ENCODE measurements at regions not wholly inside any gene's neighbourhood (a gene's known extent, or its start where the extent isn't known, plus 50 kb on each side); places are given as distances from the start of the nearest gene placed in this dataset.
"Not testable (repeated sequence)": the region's sequence is repeated elsewhere in the genome, so short reads cannot be mapped to it uniquely, and the experiment has no call there.

DNA sequence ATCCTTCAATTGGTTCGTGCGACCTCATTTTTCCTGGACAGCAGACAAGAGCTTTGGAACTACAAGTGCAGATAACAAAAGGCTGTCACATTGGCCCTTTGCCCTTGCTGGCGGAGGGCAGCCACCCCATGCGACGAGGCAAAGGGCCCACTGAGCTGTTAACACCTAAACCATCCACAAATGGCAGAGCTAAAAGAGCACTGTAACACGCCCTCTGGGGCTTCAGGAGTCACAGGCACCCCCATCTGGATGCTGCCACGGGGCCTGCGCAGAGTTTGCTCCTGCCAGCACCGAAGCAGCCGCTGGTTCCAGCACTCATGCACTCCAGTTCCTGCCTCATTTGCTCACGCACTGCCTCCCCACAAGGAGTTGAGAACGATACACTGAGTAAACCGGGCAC lies 524.9 kb downstream of the ZNF385D start:
- no peak for TF ChIP-seq POLR2A (IDR thresholded peaks at IDR 0.05; ENCODE audit: extremely low read depth, insufficient read length)
- no peak for TF ChIP-seq MYC (IDR thresholded peaks at IDR 0.05; ENCODE audit: low read depth, low read length)
- TF ChIP-seq, protein P1, sequence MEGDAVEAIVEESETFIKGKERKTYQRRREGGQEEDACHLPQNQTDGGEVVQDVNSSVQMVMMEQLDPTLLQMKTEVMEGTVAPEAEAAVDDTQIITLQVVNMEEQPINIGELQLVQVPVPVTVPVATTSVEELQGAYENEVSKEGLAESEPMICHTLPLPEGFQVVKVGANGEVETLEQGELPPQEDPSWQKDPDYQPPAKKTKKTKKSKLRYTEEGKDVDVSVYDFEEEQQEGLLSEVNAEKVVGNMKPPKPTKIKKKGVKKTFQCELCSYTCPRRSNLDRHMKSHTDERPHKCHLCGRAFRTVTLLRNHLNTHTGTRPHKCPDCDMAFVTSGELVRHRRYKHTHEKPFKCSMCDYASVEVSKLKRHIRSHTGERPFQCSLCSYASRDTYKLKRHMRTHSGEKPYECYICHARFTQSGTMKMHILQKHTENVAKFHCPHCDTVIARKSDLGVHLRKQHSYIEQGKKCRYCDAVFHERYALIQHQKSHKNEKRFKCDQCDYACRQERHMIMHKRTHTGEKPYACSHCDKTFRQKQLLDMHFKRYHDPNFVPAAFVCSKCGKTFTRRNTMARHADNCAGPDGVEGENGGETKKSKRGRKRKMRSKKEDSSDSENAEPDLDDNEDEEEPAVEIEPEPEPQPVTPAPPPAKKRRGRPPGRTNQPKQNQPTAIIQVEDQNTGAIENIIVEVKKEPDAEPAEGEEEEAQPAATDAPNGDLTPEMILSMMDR (IDR thresholded peaks at IDR 0.05; ENCODE audit: low read depth, low read length), result no peak
- TF ChIP-seq, protein P2, sequence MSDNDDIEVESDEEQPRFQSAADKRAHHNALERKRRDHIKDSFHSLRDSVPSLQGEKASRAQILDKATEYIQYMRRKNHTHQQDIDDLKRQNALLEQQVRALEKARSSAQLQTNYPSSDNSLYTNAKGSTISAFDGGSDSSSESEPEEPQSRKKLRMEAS (IDR thresholded peaks at IDR 0.05; ENCODE audit: low read depth, low read length), result no peak
- no peak for DNase-seq (ENCODE audit: low read depth)
- H3K4me3 ChIP-seq (ENCODE audit: low read depth, low read length), result no peak overlapping the region

DNA sequence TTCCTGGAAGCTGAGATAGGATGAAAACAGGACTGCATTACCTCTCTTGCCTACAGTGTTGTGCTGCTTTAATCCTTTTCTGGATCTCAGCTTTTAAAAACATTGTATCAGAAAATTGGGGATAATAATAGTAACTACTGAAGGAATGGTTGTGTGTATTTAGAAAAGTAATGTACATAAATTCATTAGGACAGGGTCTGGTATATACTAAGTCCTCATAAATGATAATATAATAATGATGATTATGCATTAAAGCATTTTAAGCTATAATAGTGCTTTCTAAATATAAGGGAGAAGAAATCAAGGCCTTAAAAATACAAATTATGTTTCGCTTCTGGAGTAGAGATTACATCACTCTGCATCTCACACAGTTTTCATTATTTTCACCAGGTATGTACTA lies 530.1 kb downstream of the ZNF385D start:
- DNase-seq (ENCODE audit: low read depth), result no peak
- TF ChIP-seq, protein P2 (IDR thresholded peaks at IDR 0.05; ENCODE audit: low read depth, low read length), result no peak
- TF ChIP-seq MYC (IDR thresholded peaks at IDR 0.05; ENCODE audit: low read depth, low read length) (no peak), POLR2A (IDR thresholded peaks at IDR 0.05; ENCODE audit: extremely low read depth, insufficient read length) (no peak)
- TF ChIP-seq, protein P1 (IDR thresholded peaks at IDR 0.05; ENCODE audit: low read depth, low read length), result no peak
- H3K4me3 ChIP-seq (ENCODE audit: low read depth, low read length), result no peak overlapping the region

DNA sequence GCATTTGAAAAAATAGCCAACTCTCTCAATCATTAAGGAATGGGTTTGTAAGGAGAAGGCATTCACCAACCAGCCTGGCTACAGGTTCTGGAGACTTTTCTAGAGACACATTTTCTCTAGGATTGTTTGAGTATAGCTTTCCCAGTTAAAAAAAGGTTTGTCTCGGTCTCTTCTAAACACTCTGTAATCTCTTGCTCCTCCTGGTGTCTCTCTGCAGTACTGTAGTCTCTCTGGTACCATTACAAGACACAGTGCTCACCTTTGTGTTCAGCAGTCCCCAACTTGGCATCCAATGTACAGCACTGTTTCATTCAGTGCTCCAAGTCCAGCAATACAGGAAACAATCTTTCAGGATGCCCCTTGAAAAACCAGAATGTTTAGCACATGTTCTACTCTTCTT lies 534.4 kb downstream of the ZNF385D start:
- H3K4me3 ChIP-seq (ENCODE audit: low read depth, low read length), result no peak overlapping the region
- peak; percentile 4 for DNase-seq (ENCODE audit: low read depth)
- TF ChIP-seq, protein P1 (IDR thresholded peaks at IDR 0.05; ENCODE audit: low read depth, low read length), result no peak

DNA sequence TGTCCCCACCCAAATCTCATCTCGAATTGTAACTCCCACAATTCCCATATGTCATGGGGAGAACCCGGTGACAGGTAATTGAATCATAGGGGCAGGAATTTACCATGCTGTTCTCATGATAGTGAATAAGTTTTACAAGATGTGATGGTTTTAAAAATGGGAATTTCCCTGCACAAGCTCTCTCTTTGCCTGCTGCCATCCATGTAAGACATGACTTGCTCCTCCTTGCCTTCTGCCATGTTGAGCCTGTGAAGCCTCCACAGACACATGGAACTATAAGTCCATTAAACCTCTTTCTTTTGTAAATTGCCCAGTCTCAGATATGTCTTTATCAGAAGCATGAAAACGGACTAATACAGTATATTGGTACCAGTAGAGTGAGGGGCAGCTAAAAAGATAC lies 546.9 kb downstream of the ZNF385D start:
- H3K4me3 ChIP-seq (ENCODE audit: low read depth, low read length); DNase-seq (ENCODE audit: low read depth): not testable (repeated sequence)

DNA sequence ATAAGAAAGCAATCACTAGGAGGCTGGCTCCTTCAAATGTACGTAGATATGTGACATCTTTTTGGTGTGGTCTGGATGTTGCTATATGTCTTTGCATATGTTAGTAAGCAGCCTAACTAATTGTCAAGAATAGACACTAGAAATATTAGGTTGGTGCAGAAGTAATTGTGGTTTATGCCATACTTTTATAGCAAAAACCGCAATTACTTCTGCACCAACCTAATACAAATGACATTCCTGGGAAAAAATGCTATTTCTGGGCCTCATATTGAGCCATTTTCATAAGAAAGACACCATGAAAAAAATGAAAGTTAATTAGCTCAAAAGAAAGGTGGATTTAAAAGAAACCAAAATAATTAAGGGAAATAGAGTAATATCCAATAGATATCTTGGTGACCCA lies 555.8 kb downstream of the ZNF385D start:
- DNase-seq (ENCODE audit: low read depth), result no peak
- TF ChIP-seq, protein P2 (IDR thresholded peaks at IDR 0.05; ENCODE audit: low read depth, low read length), result no peak
- TF ChIP-seq MYC (IDR thresholded peaks at IDR 0.05; ENCODE audit: low read depth, low read length), result no peak
- TF ChIP-seq, protein P1 (IDR thresholded peaks at IDR 0.05; ENCODE audit: low read depth, low read length), result no peak
- no peak for TF ChIP-seq POLR2A (IDR thresholded peaks at IDR 0.05; ENCODE audit: extremely low read depth, insufficient read length)
- no peak overlapping the region for H3K4me3 ChIP-seq (ENCODE audit: low read depth, low read length)

DNA sequence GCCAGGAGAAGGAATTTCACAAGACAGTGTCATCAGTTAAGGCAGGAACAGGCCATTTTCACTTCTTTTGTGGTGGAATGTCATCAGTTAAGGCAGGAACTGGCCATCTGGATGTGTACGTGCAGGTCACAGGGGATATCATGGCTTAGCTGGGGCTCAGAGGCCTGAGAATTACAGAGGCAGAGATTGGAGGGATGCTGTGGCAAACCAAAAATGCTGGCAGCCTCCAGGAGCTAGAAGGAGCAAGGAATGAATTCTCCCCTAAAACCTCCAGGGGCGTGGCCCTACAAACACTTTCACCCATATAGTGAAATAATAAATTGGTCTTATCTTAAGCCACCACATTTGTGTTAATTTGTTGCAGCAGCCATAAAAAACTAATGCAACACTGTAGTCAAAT lies 557.0 kb downstream of the ZNF385D start:
- not testable (repeated sequence) for DNase-seq (ENCODE audit: low read depth); H3K4me3 ChIP-seq (ENCODE audit: low read depth, low read length)

DNA sequence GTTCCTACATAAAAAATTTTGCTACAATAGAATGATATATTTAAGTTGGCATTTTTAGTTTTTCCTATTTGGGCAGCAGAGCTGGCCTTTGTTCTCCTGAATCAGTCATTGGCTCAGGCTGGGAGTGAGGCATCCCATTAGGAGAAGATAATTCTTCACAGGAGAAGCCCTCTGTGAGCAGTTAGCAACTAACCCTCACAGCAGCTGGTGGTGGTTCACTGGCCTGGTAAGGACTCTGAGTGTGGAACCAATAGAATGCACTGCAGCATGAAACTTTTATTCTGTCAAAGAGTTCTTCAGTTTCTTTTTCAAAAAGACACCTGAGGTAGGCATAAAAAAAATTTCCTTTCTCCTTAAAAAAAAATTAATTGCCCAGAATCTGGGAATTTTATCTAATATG lies 562.6 kb downstream of the ZNF385D start:
- TF ChIP-seq MYC (IDR thresholded peaks at IDR 0.05; ENCODE audit: low read depth, low read length) (no peak), POLR2A (IDR thresholded peaks at IDR 0.05; ENCODE audit: extremely low read depth, insufficient read length) (no peak)
- TF ChIP-seq, protein P1 (IDR thresholded peaks at IDR 0.05; ENCODE audit: low read depth, low read length), result no peak
- TF ChIP-seq, protein P2 (IDR thresholded peaks at IDR 0.05; ENCODE audit: low read depth, low read length), result no peak
- no peak for DNase-seq (ENCODE audit: low read depth)

More for the DNA sequence above, 562.6 kb downstream of the ZNF385D start:
- no peak overlapping the region for H3K4me3 ChIP-seq (ENCODE audit: low read depth, low read length)

Measured in NB4 (cell line).